Activated T-helper 17 cell treated with anti-CD3 and anti-CD28 coated beads, Interleukin-2, amount 50 U/mL, for 72 hours (primary cell): ENCODE measurements at regions not wholly inside any gene's neighbourhood (a gene's known extent, or its start where the extent isn't known, plus 50 kb on each side); places are given as distances from the start of the nearest gene placed in this dataset.
A peak's percentile ranks its signal among the peaks of the same experiment; 100 is the strongest.

Source experiments
- ATAC-seq: fragments of 150-1000 bp; cut with Tn5 transposase; replicated peaks from 2 replicates; pipeline ENCODE4 v1.10.0; 2021; ENCODE audit warnings: mild to moderate bottlenecking, moderate library complexity
- H3K27ac Mint-ChIP-seq: one replicate; pipeline ENCODE4 v1.8.0; 2022; ENCODE audit warnings: mixed read lengths
- H3K27me3 Mint-ChIP-seq: one replicate; pipeline ENCODE4 v1.8.0; 2022; ENCODE audit warnings: mixed read lengths
- H3K36me3 Mint-ChIP-seq: one replicate; pipeline ENCODE4 v1.8.0; 2022; ENCODE audit warnings: low read depth, mild to moderate bottlenecking, mixed read lengths
- H3K4me1 Mint-ChIP-seq: one replicate; pipeline ENCODE4 v1.8.0; 2022; ENCODE audit warnings: mixed read lengths
- H3K4me3 Mint-ChIP-seq: one replicate; pipeline ENCODE4 v1.8.0; 2022; ENCODE audit warnings: mild to moderate bottlenecking, mixed read lengths
- H3K9me3 Mint-ChIP-seq: one replicate; pipeline ENCODE4 v1.8.0; 2022; ENCODE audit warnings: mixed read lengths

GRCh38 chr22:47612311-47612910 lies 850.0 kb downstream of the TBC1D22A start:
- Mint-ChIP-seq H3K9me3 (peaks cover 5% of the 10 kb centered on the region), H3K4me1 (no peaks in the 10 kb centered on the region), H3K4me3 (no peak overlapping the region), H3K27ac (no peak overlapping the region), H3K36me3 (no peaks in the 10 kb centered on the region), H3K27me3 (peaks cover 5% of the 10 kb centered on the region)
- ATAC-seq, result peak; percentile 16

- ATAC-seq, result peak; percentile 21
- no peak overlapping the region for H3K27ac Mint-ChIP-seq
- H3K4me3 Mint-ChIP-seq, result no peak overlapping the region
- no peaks in the 10 kb centered on the region for H3K36me3 Mint-ChIP-seq
- peaks cover 5% of the 10 kb centered on the region for H3K9me3 Mint-ChIP-seq
- H3K4me1 Mint-ChIP-seq, result no peaks in the 10 kb centered on the region
- H3K27me3 Mint-ChIP-seq, result peaks cover 5% of the 10 kb centered on the region
Observed at GRCh38 chr22:47610764-47611163, 848.3 kb downstream of the TBC1D22A start.

- Mint-ChIP-seq H3K4me3 (no peak overlapping the region), H3K36me3 (no peaks in the 10 kb centered on the region), H3K27ac (no peak overlapping the region), H3K9me3 (peaks cover 5% of the 10 kb centered on the region), H3K4me1 (no peaks in the 10 kb centered on the region), H3K27me3 (peaks cover 8% of the 10 kb centered on the region)
- ATAC-seq, result peak; percentile 26
Observed at GRCh38 chr22:47610281-47610680, 847.8 kb downstream of the TBC1D22A start.

GRCh38 chr22:47609653-47610052 lies 847.2 kb downstream of the TBC1D22A start:
- Mint-ChIP-seq H3K4me3 (no peak overlapping the region), H3K36me3 (no peaks in the 10 kb centered on the region), H3K4me1 (no peaks in the 10 kb centered on the region), H3K27ac (no peak overlapping the region), H3K9me3 (peaks cover 5% of the 10 kb centered on the region), H3K27me3 (peaks cover 8% of the 10 kb centered on the region)
- no peak for ATAC-seq

- Mint-ChIP-seq H3K4me1 (no peaks in the 10 kb centered on the region), H3K4me3 (no peak overlapping the region), H3K36me3 (no peaks in the 10 kb centered on the region), H3K27ac (no peak overlapping the region), H3K9me3 (peaks cover 5% of the 10 kb centered on the region), H3K27me3 (peaks cover 8% of the 10 kb centered on the region)
- no peak for ATAC-seq
Observed at GRCh38 chr22:47608421-47608820, 846.0 kb downstream of the TBC1D22A start.

- no peaks in the 10 kb centered on the region for H3K36me3 Mint-ChIP-seq
- peaks cover 8% of the 10 kb centered on the region for H3K27me3 Mint-ChIP-seq
- H3K4me3 Mint-ChIP-seq, result no peak overlapping the region
- no peak for ATAC-seq
- H3K9me3 Mint-ChIP-seq, result peaks cover 5% of the 10 kb centered on the region
- no peaks in the 10 kb centered on the region for H3K4me1 Mint-ChIP-seq
- H3K27ac Mint-ChIP-seq, result no peak overlapping the region
Observed at GRCh38 chr22:47607486-47607885, 845.0 kb downstream of the TBC1D22A start.

GRCh38 chr22:47606426-47606825 lies 844.0 kb downstream of the TBC1D22A start:
- peaks cover 14% of the 10 kb centered on the region for H3K27me3 Mint-ChIP-seq
- no peaks in the 10 kb centered on the region for H3K4me1 Mint-ChIP-seq
- H3K27ac Mint-ChIP-seq, result no peak overlapping the region
- peaks cover 5% of the 10 kb centered on the region for H3K9me3 Mint-ChIP-seq
- no peak overlapping the region for H3K4me3 Mint-ChIP-seq
- no peaks in the 10 kb centered on the region for H3K36me3 Mint-ChIP-seq
- ATAC-seq, result no peak

GRCh38 chr22:47605886-47606285 lies 843.4 kb downstream of the TBC1D22A start:
- peaks cover 5% of the 10 kb centered on the region for H3K9me3 Mint-ChIP-seq

GRCh38 chr22:47605441-47605840 lies 843.0 kb downstream of the TBC1D22A start:
- ATAC-seq, result no peak
- H3K36me3 Mint-ChIP-seq, result no peaks in the 10 kb centered on the region
- H3K27me3 Mint-ChIP-seq, result peaks cover 18% of the 10 kb centered on the region
- peaks cover 5% of the 10 kb centered on the region for H3K9me3 Mint-ChIP-seq
- no peak overlapping the region for H3K27ac Mint-ChIP-seq
- no peak overlapping the region for H3K4me3 Mint-ChIP-seq
- H3K4me1 Mint-ChIP-seq, result no peaks in the 10 kb centered on the region

More at GRCh38 chr22:47605886-47606285, 843.4 kb downstream of the TBC1D22A start:
- H3K27ac Mint-ChIP-seq, result no peak overlapping the region
- H3K36me3 Mint-ChIP-seq, result no peaks in the 10 kb centered on the region
- no peaks in the 10 kb centered on the region for H3K4me1 Mint-ChIP-seq
- H3K4me3 Mint-ChIP-seq, result no peak overlapping the region
- H3K27me3 Mint-ChIP-seq, result peaks cover 18% of the 10 kb centered on the region
- no peak for ATAC-seq

GRCh38 chr22:47604563-47604962 lies 842.1 kb downstream of the TBC1D22A start:
- Mint-ChIP-seq H3K4me3 (no peak overlapping the region), H3K9me3 (peaks cover under 1% of the 10 kb centered on the region), H3K27ac (no peak overlapping the region), H3K36me3 (no peaks in the 10 kb centered on the region), H3K4me1 (no peaks in the 10 kb centered on the region), H3K27me3 (peaks cover 14% of the 10 kb centered on the region)
- no peak for ATAC-seq

GRCh38 chr22:47602732-47603131 lies 840.3 kb downstream of the TBC1D22A start:
- H3K9me3 Mint-ChIP-seq, result no peaks in the 10 kb centered on the region
- H3K4me3 Mint-ChIP-seq, result no peak overlapping the region
- H3K4me1 Mint-ChIP-seq, result no peaks in the 10 kb centered on the region
- H3K27me3 Mint-ChIP-seq, result peaks cover 14% of the 10 kb centered on the region
- no peaks in the 10 kb centered on the region for H3K36me3 Mint-ChIP-seq
- no peak overlapping the region for H3K27ac Mint-ChIP-seq
- no peak for ATAC-seq

- Mint-ChIP-seq H3K27ac (no peak overlapping the region), H3K4me3 (no peak overlapping the region), H3K36me3 (no peaks in the 10 kb centered on the region), H3K4me1 (no peaks in the 10 kb centered on the region), H3K9me3 (no peaks in the 10 kb centered on the region), H3K27me3 (peaks cover 14% of the 10 kb centered on the region)
- ATAC-seq, result no peak
Observed at GRCh38 chr22:47601666-47602065, 839.2 kb downstream of the TBC1D22A start.

GRCh38 chr22:47600791-47601625 lies 838.6 kb downstream of the TBC1D22A start:
- H3K9me3 Mint-ChIP-seq, result no peaks in the 10 kb centered on the region
- ATAC-seq, result no peak
- no peak overlapping the region for H3K4me3 Mint-ChIP-seq
- no peaks in the 10 kb centered on the region for H3K4me1 Mint-ChIP-seq
- no peaks in the 10 kb centered on the region for H3K36me3 Mint-ChIP-seq
- peaks cover 14% of the 10 kb centered on the region for H3K27me3 Mint-ChIP-seq
- H3K27ac Mint-ChIP-seq, result no peak overlapping the region

- Mint-ChIP-seq H3K4me3 (no peak overlapping the region), H3K9me3 (no peaks in the 10 kb centered on the region), H3K27ac (no peak overlapping the region), H3K4me1 (no peaks in the 10 kb centered on the region), H3K27me3 (peaks cover 11% of the 10 kb centered on the region), H3K36me3 (no peaks in the 10 kb centered on the region)
- ATAC-seq, result no peak
Observed at GRCh38 chr22:47600281-47600680, 837.8 kb downstream of the TBC1D22A start.

- H3K9me3 Mint-ChIP-seq, result no peaks in the 10 kb centered on the region
- H3K27me3 Mint-ChIP-seq, result peaks cover 11% of the 10 kb centered on the region
- H3K4me1 Mint-ChIP-seq, result no peaks in the 10 kb centered on the region
- H3K36me3 Mint-ChIP-seq, result no peaks in the 10 kb centered on the region
- no peak overlapping the region for H3K4me3 Mint-ChIP-seq
- H3K27ac Mint-ChIP-seq, result no peak overlapping the region
- ATAC-seq, result no peak
Observed at GRCh38 chr22:47599753-47600152, 837.3 kb downstream of the TBC1D22A start.
